Psoas muscle (tissue), 7 donors: ENCODE measurements at regions not wholly inside any gene's neighbourhood (a gene's known extent, or its start where the extent isn't known, plus 50 kb on each side); places are given as distances from the start of the nearest gene placed in this dataset.

Experiments
- ATAC-seq, 4 donors: fragments of 200-7000 bp; cut with Tn5 transposase; one replicate each; pipeline ENCODE4 v1.9.1; 2020; ENCODE audit warnings: moderate library complexity in 3 of 4, mild to moderate bottlenecking in 2 of 4
- DNase-seq, 2 donors: peaks; one replicate each; pipeline ENCODE4 v3.0.0-alpha.2; 2020
- H3K27ac ChIP-seq: fragments of 200-600 bp; one replicate; pipeline ENCODE4 v1.8.0; 2022
- H3K27me3 ChIP-seq, 3 donors: fragments of 200-600 bp in 1 of 3; one replicate each; pipeline versions ENCODE4 v1.6.1 to v1.8.0; 2013 to 2022; ENCODE audit warnings: low read length in 2 of 3, mild to moderate bottlenecking in 2 of 3, moderate library complexity in 1 of 3; ENCODE audit not compliant: insufficient read depth in 3 of 3
- H3K36me3 ChIP-seq, 2 donors: fragments of 200-600 bp in 1 of 2; one replicate each; pipeline versions ENCODE4 v1.6.1 to v1.8.0; 2013 to 2022; ENCODE audit warnings: low read depth in 1 of 2, mild to moderate bottlenecking in 1 of 2, moderate library complexity in 1 of 2; ENCODE audit not compliant: insufficient read depth in 1 of 2
- H3K4me1 ChIP-seq: fragments of 200-600 bp; one replicate; pipeline ENCODE4 v1.8.0; 2022
- H3K4me3 ChIP-seq: fragments of 200-600 bp; one replicate; pipeline ENCODE4 v1.8.0; 2022; ENCODE audit warnings: mild to moderate bottlenecking
- H3K9me3 ChIP-seq: fragments of 200-600 bp; one replicate; pipeline ENCODE4 v1.8.0; 2022
- CTCF ChIP-seq: fragments of 200-600 bp; IDR thresholded peaks from one replicate; pipeline ENCODE4 v1.8.0; 2022; ENCODE audit warnings: antibody characterized with exemption
- WGBS, 3 donors: extraction: QIAGEN DNeasy Blood & Tissue Kit; methylation state at CpG; one replicate each; pipeline versions ENCODE4 v1.1.6 to v1.1.7; 2013; 5-methylcytosine and 5-hydroxymethylcytosine counted together
- intact Hi-C, 2 donors: fragments of 100-400 bp; cut with DNase I; formaldehyde crosslinking; loops; one replicate each; pipeline versions ENCODE4 v1.11.0 to v1.14.2; 2022
- donor health status: healthy with polysubstance abuse.
- donor health status: DM: no; HTN: no; CAD: no; lungs with moderate emphysema.
- donor health status: Bipolar disorder and iron deficiency.
- donor health status: healthy.
- donor health status: DM: yes; HTN: yes; CAD: no.
- donor health status: DM: no; HTN: no; CAD: no.
- donor health status: DM: yes; HTN: yes; CAD: no.

GRCh38 chr3:5750874-5751640 is 563.5 kb downstream of the EDEM1 start:
- TF ChIP-seq CTCF, result no peak
- Histone ChIP-seq H3K36me3 (no peaks in the 10 kb centered on the region), H3K4me3 (no peak overlapping the region), H3K27me3 (peaks cover 0 to 2% (median 0%) of the 10 kb centered on the region in 3 donors), H3K9me3 (no peaks in the 10 kb centered on the region), H3K4me1 (no peaks in the 10 kb centered on the region), H3K27ac (no peak overlapping the region)
- ATAC-seq, result no peak
- WGBS, 3 donors, result 87 to 92% (median 88%) methylated on average over 3 of the region's 3 CpGs
- DNase-seq, result no peak
- intact Hi-C loops, result no loop called here

GRCh38 chr3:5754602-5755001 is 567.1 kb downstream of the EDEM1 start:
- TF ChIP-seq CTCF, result no peak
- no peak overlapping the region for H3K4me3 ChIP-seq
- ATAC-seq (no peak), DNase-seq (no peak)
- intact Hi-C loops, result no loop called here
- no peak overlapping the region for H3K27ac ChIP-seq
- peaks cover 0 to 2% (median 0%) of the 10 kb centered on the region in 3 donors for H3K27me3 ChIP-seq
- no peaks in the 10 kb centered on the region for H3K4me1 ChIP-seq
- no peaks in the 10 kb centered on the region for H3K36me3 ChIP-seq
- no peaks in the 10 kb centered on the region for H3K9me3 ChIP-seq
- WGBS, 3 donors, result 65 to 75% (median 70%) methylated on average over 2 of the region's 2 CpGs

GRCh38 chr3:5756443-5756842 is 568.9 kb downstream of the EDEM1 start:
- no peak for TF ChIP-seq CTCF
- Histone ChIP-seq H3K4me3 (no peak overlapping the region), H3K27me3 (peaks cover 0 to 2% (median 0%) of the 10 kb centered on the region in 3 donors), H3K4me1 (no peaks in the 10 kb centered on the region), H3K27ac (no peak overlapping the region), H3K9me3 (no peaks in the 10 kb centered on the region), H3K36me3 (no peaks in the 10 kb centered on the region)
- ATAC-seq (no peak), DNase-seq (no peak)
- intact Hi-C loops, result no loop called here
- 51 to 55% (median 53%) methylated on average over 4 of the region's 4 CpGs for WGBS, 3 donors

- DNase-seq, result no peak
- no peak overlapping the region for H3K4me3 ChIP-seq
- no peaks in the 10 kb centered on the region for H3K36me3 ChIP-seq
- no peak for TF ChIP-seq CTCF
- intact Hi-C loops, result no loop called here
- no peaks in the 10 kb centered on the region for H3K4me1 ChIP-seq
- H3K27me3 ChIP-seq, result peaks cover 0 to 2% (median 0%) of the 10 kb centered on the region in 3 donors
- no peak overlapping the region for H3K27ac ChIP-seq
- no peak for ATAC-seq
- 88 to 89% (median 89%) methylated on average over 7 of the region's 7 CpGs for WGBS, 3 donors
- no peaks in the 10 kb centered on the region for H3K9me3 ChIP-seq
Observed at GRCh38 chr3:5757213-5757804, 569.8 kb downstream of the EDEM1 start.
